CD4-positive, alpha-beta memory T cell (primary cell): ENCODE measurements at regions not wholly inside any gene's neighbourhood (a gene's known extent, or its start where the extent isn't known, plus 50 kb on each side); places are given as distances from the start of the nearest gene placed in this dataset.
"Not testable (repeated sequence)": the region's sequence is repeated elsewhere in the genome, so short reads cannot be mapped to it uniquely, and the experiment has no call there.

Experiments
- CTCF ChIA-PET: fragments of 350-600 bp; sonication (Branson Sonifier 250); formaldehyde crosslinking; loops from one replicate; lab custom pipeline; 2021; ENCODE audit warnings: inconsistent platforms; ENCODE audit not compliant: partially characterized antibody; lab: Charles Lee
- POLR2A ChIA-PET: fragments of 350-600 bp; sonication (Branson Sonifier 250); formaldehyde crosslinking; loops from one replicate; lab custom pipeline; 2021; ENCODE audit not compliant: partially characterized antibody; lab: Charles Lee
- DNase-seq, 5 donors: peaks; one replicate each; pipeline versions ENCODE4 v3.0.0 to v3.0.0-alpha.2; 2020 to 2022; ENCODE audit warnings: mixed read lengths in 1 of 5
- H3K27ac ChIP-seq: one replicate; pipeline ENCODE4 v1.7.0; 2013; ENCODE audit warnings: low read depth, low read length
- H3K27me3 ChIP-seq: 2 replicates; pipeline ENCODE4 v1.7.0; 2013; ENCODE audit warnings: mild to moderate bottlenecking, low read length, moderate library complexity; ENCODE audit not compliant: insufficient read depth
- H3K36me3 ChIP-seq: 2 replicates; pipeline ENCODE4 v1.7.0; 2013; ENCODE audit warnings: mild to moderate bottlenecking, low read length, moderate library complexity; ENCODE audit not compliant: insufficient read depth
- H3K4me1 ChIP-seq: 2 replicates; pipeline ENCODE4 v1.7.0; 2013; ENCODE audit warnings: mild to moderate bottlenecking, low read length, moderate library complexity; ENCODE audit not compliant: insufficient read depth
- H3K4me3 ChIP-seq, 2 donors: one replicate each; pipeline ENCODE4 v1.7.0; 2013; ENCODE audit warnings: low read length in 2 of 2, mild to moderate bottlenecking in 1 of 2
- H3K9me3 ChIP-seq, 2 donors: one replicate each; pipeline ENCODE4 v1.7.0; 2013; ENCODE audit warnings: low read length in 2 of 2, control low read depth in 1 of 2; ENCODE audit not compliant: control insufficient read depth in 1 of 2
- H3K27ac Mint-ChIP-seq, 7 donors: one replicate each; pipeline ENCODE4 v1.8.0; 2020 to 2021; ENCODE audit warnings: mixed read lengths in 7 of 7, mild to moderate bottlenecking in 6 of 7, inconsistent platforms in 3 of 7, moderate library complexity in 3 of 7
- H3K27me3 Mint-ChIP-seq, 2 donors: one replicate each; pipeline ENCODE4 v1.8.0; 2020 to 2021; ENCODE audit warnings: mixed read lengths in 2 of 2
- H3K36me3 Mint-ChIP-seq, 2 donors: one replicate each; pipeline ENCODE4 v1.8.0; 2020 to 2021; ENCODE audit warnings: mixed read lengths in 2 of 2, inconsistent platforms in 1 of 2, mild to moderate bottlenecking in 1 of 2
- H3K4me1 Mint-ChIP-seq, 4 donors: one replicate each; pipeline ENCODE4 v1.8.0; 2020 to 2021; ENCODE audit warnings: mixed read lengths in 4 of 4, mild to moderate bottlenecking in 1 of 4
- H3K4me3 Mint-ChIP-seq, 8 donors: one replicate each; pipeline ENCODE4 v1.8.0; 2020 to 2021; ENCODE audit warnings: mixed read lengths in 8 of 8, mild to moderate bottlenecking in 7 of 8, moderate library complexity in 6 of 8, inconsistent platforms in 3 of 8
- H3K9me3 Mint-ChIP-seq, 8 donors: one replicate each; pipeline ENCODE4 v1.8.0; 2020 to 2021; ENCODE audit warnings: mixed read lengths in 8 of 8, mild to moderate bottlenecking in 5 of 8, inconsistent platforms in 3 of 8, moderate library complexity in 1 of 8
- intact Hi-C: fragments of 100-400 bp; cut with micrococcal nuclease; formaldehyde crosslinking; loops from one replicate; pipeline ENCODE4 v1.15.1; 2023

DNA sequence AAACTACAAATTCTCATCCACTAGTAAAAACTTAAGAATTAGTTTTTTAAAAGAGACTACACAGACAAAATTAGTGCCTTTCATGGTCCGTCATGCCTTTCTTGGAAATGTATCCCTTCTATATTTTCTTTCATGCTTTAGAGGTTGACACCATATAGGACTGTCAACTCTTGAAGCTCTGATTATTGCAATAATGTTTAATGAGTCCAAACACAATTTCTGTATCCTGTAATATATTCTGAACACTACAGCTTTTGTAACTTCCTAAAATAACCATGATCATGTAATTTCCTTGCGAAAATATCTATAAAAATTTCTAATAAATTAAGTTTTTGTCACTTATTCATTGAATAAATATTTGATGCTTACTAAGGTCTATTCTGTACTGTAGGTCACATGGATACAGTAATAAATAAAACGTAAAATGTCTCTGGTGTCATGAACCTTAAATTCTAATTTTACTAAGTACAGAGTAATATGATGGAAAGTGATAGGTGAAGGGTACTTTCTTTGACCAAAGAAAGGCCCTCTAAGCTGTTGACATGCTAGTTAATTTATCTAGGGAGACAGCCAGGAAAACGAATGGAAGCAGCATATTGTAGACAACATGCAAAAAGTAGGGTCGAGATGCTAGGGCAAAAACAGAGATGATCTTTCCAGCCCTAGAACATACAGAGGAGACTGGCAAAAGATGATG, 687.3 kb upstream of the PCDH9 start:
- POLR2A ChIA-PET, result no interaction called here

DNA sequence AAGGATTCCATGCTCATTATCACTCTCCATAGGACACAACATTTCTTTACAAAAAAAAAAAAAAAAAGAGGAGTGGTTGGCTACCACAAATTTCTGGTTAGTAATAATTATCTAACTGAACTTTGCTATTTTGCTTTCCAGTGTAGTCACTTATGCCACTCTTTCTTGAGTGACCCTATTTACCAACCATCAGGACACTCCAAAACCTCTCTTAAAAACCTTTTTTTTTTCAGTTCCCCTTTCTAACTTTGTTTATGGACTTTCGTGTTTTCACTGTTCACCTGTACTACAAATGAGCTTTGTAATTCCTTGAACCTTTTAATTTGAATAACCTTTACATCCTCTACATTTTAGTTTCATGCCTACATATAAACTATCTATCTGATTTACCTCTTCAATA, 686.5 kb upstream of the PCDH9 start:
- no peak overlapping the region for H3K4me3 ChIP-seq
- no peak overlapping the region for H3K27ac ChIP-seq
- H3K36me3 Mint-ChIP-seq, result no peaks in the 10 kb centered on the region
- no peaks in the 10 kb centered on the region for H3K4me1 Mint-ChIP-seq
- H3K9me3 ChIP-seq, result no peaks in the 10 kb centered on the region
- H3K27me3 ChIP-seq, result no peaks in the 10 kb centered on the region
- H3K27me3 Mint-ChIP-seq, result no peaks in the 10 kb centered on the region
- no peak for DNase-seq
- no peak overlapping the region for H3K4me3 Mint-ChIP-seq
- ChIA-PET POLR2A (no interaction called here), CTCF (no interaction called here)
- no peaks in the 10 kb centered on the region for H3K36me3 ChIP-seq
- H3K27ac Mint-ChIP-seq, result peak overlapping the region in 1 of 7 donors; percentile 27
- intact Hi-C loops, result no loop called here
- no peaks in the 10 kb centered on the region for H3K4me1 ChIP-seq
- peaks cover 0 to 17% (median 8%) of the 10 kb centered on the region in 8 donors for H3K9me3 Mint-ChIP-seq

More for the DNA sequence above, 687.3 kb upstream of the PCDH9 start:
- Mint-ChIP-seq H3K4me3 (no peak overlapping the region), H3K27me3 (no peaks in the 10 kb centered on the region), H3K27ac (no peak overlapping the region), H3K4me1 (no peaks in the 10 kb centered on the region), H3K9me3 (peaks cover 0 to 17% (median 8%) of the 10 kb centered on the region in 8 donors), H3K36me3 (no peaks in the 10 kb centered on the region)
- DNase-seq, result no peak
- CTCF ChIA-PET, result no interaction called here
- Histone ChIP-seq H3K4me1 (no peaks in the 10 kb centered on the region), H3K9me3 (no peaks in the 10 kb centered on the region), H3K36me3 (no peaks in the 10 kb centered on the region), H3K27me3 (no peaks in the 10 kb centered on the region), H3K27ac (no peak overlapping the region), H3K4me3 (no peak overlapping the region)
- intact Hi-C loops, result no loop called here

DNA sequence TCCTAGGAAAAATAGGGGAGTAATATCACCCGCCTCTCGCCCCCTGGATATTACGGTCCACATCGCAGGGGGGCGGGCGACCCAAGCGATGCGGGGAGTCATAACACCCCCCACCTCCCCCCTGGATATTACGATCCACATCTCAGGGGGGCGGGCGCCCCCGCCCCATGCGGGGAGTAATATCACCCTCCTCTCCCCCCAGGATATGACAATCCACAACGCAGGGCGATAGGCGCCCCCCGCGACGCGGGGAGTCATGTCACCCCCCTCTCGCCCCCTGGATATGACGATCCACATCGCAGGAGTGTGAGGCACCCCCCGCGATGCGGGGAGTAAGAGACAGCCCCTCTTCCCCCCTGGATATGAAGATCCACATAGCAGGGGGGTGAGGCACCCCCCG, 684.4 kb upstream of the PCDH9 start:
- Mint-ChIP-seq H3K4me3 (no peak overlapping the region), H3K27me3 (no peaks in the 10 kb centered on the region), H3K9me3 (peaks cover 0 to 22% (median 10%) of the 10 kb centered on the region in 8 donors), H3K4me1 (no peaks in the 10 kb centered on the region), H3K27ac (no peak overlapping the region), H3K36me3 (no peaks in the 10 kb centered on the region)
- no peak overlapping the region for H3K27ac ChIP-seq
- H3K27me3 ChIP-seq, result no peaks in the 10 kb centered on the region
- no peak for DNase-seq
- no peak overlapping the region for H3K4me3 ChIP-seq
- H3K4me1 ChIP-seq, result no peaks in the 10 kb centered on the region
- POLR2A ChIA-PET, result no interaction called here
- H3K9me3 ChIP-seq, result no peaks in the 10 kb centered on the region
- intact Hi-C loops, result no loop called here
- H3K36me3 ChIP-seq, result no peaks in the 10 kb centered on the region
- CTCF ChIA-PET, result no interaction called here

- DNase-seq, POLR2A ChIA-PET, H3K4me3 ChIP-seq, H3K4me3 Mint-ChIP-seq, H3K4me1 Mint-ChIP-seq, H3K36me3 ChIP-seq, CTCF ChIA-PET, H3K27ac ChIP-seq, intact Hi-C loops, H3K27me3 ChIP-seq, H3K36me3 Mint-ChIP-seq, H3K27ac Mint-ChIP-seq, H3K4me1 ChIP-seq, H3K27me3 Mint-ChIP-seq, H3K9me3 ChIP-seq: not testable (repeated sequence)
- peaks cover 0 to 60% (median 37%) of the 10 kb centered on the region in 8 donors for H3K9me3 Mint-ChIP-seq
These were observed 672.8 kb upstream of the PCDH9 start for GRCh38 chr13:67902960-67903359.

GRCh38 chr13:67880916-67881315, 650.8 kb upstream of the PCDH9 start:
- Mint-ChIP-seq H3K4me3 (no peak overlapping the region), H3K36me3 (no peaks in the 10 kb centered on the region), H3K27me3 (no peaks in the 10 kb centered on the region), H3K4me1 (no peaks in the 10 kb centered on the region), H3K27ac (no peak overlapping the region), H3K9me3 (peaks cover 0 to 17% (median 2%) of the 10 kb centered on the region in 8 donors)
- ChIA-PET CTCF (no interaction called here), POLR2A (no interaction called here)
- H3K36me3 ChIP-seq, result no peaks in the 10 kb centered on the region
- no peak for DNase-seq
- peaks cover 0 to 4% of the 10 kb centered on the region in 2 donors for H3K9me3 ChIP-seq
- no peaks in the 10 kb centered on the region for H3K27me3 ChIP-seq
- no peak overlapping the region for H3K4me3 ChIP-seq
- intact Hi-C loops, result no loop called here
- no peak overlapping the region for H3K27ac ChIP-seq
- H3K4me1 ChIP-seq, result no peaks in the 10 kb centered on the region

DNA sequence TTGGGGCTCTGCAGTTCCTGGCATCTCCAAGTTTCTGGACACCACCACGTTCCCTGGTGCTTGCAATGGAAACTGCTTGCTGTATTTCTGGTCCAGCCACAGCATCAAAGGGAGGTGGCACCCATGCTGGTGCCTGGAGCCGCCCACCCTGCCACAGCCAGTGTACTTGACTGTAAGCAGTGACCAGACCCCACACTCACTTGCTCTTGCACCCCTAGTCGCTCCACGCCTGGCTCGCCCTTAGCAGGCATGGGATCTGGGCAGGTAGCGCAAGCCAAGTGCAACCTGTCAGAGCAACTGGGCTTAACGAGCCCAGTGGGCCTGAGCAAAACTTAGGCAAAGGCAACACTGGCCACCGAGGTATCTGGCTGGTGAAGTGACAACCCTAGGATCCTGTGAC, 648.2 kb upstream of the PCDH9 start:
- Mint-ChIP-seq H3K27me3 (no peaks in the 10 kb centered on the region), H3K27ac (no peak overlapping the region), H3K4me1 (no peaks in the 10 kb centered on the region), H3K36me3 (no peaks in the 10 kb centered on the region), H3K9me3 (peaks cover 0 to 7% (median 2%) of the 10 kb centered on the region in 8 donors), H3K4me3 (no peak overlapping the region)
- intact Hi-C loops, result no loop called here
- no peaks in the 10 kb centered on the region for H3K27me3 ChIP-seq
- no peak for DNase-seq
- ChIA-PET CTCF (no interaction called here), POLR2A (no interaction called here)
- no peak overlapping the region for H3K27ac ChIP-seq
- peaks cover 0 to 4% of the 10 kb centered on the region in 2 donors for H3K9me3 ChIP-seq
- no peak overlapping the region for H3K4me3 ChIP-seq
- no peaks in the 10 kb centered on the region for H3K36me3 ChIP-seq
- no peaks in the 10 kb centered on the region for H3K4me1 ChIP-seq

GRCh38 chr13:67877031-67877430, 646.9 kb upstream of the PCDH9 start:
- Histone ChIP-seq H3K36me3 (no peaks in the 10 kb centered on the region), H3K4me3 (no peak overlapping the region), H3K9me3 (peaks cover 0 to 1% of the 10 kb centered on the region in 2 donors), H3K27ac (no peak overlapping the region), H3K27me3 (no peaks in the 10 kb centered on the region), H3K4me1 (no peaks in the 10 kb centered on the region)
- ChIA-PET CTCF (no interaction called here), POLR2A (no interaction called here)
- Mint-ChIP-seq H3K27me3 (no peaks in the 10 kb centered on the region), H3K27ac (no peak overlapping the region), H3K9me3 (peaks cover 0 to 7% (median 5%) of the 10 kb centered on the region in 8 donors), H3K36me3 (no peaks in the 10 kb centered on the region), H3K4me1 (no peaks in the 10 kb centered on the region), H3K4me3 (no peak overlapping the region)
- DNase-seq, result no peak
- intact Hi-C loops, result no loop called here
